ENCODE measurements at regions not wholly inside any gene's neighbourhood (a gene's known extent, or its start where the extent isn't known, plus 50 kb on each side); places are given as distances from the start of the nearest gene placed in this dataset.

DNA sequence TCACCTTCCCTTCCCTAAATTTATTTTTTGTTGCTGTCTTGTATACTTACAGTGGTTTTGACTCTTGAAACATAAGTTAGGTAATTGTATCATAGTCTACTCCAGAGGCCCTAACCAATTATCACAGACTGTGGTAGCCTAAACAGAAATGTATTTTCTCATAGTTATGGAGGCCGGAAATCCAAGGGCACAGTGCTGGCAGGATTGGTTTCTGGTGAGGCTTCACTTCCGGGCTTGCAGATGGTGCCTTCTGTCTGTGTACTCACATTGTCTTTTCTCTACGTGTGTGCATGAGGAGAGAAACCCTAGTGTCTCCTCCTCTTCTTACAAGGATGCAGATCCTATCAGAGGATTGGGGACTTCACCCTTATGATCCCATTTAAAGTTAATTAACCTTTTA, 290.2 kb upstream of the KCNMB2 start:
- DNase-seq: no peak

DNA sequence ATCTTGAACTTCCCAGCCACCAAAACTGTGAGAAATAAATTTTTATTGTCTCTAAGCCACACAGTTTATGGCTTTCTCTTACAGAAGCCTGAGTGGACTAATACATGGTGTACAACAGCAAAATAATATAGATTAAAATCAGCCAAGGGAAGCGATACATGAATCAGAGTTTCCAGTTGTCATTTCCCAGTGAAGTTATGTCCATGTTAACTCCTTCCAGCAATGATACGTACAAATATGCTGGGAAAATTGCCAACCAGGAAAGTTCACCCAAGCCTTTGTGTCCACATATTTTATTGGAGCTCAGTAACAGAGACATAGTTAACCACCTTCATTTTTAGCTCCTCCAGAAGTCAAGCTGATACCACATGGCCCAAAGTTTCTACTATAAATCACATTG, 280.9 kb upstream of the KCNMB2 start:
- DNase-seq: no peak

DNA sequence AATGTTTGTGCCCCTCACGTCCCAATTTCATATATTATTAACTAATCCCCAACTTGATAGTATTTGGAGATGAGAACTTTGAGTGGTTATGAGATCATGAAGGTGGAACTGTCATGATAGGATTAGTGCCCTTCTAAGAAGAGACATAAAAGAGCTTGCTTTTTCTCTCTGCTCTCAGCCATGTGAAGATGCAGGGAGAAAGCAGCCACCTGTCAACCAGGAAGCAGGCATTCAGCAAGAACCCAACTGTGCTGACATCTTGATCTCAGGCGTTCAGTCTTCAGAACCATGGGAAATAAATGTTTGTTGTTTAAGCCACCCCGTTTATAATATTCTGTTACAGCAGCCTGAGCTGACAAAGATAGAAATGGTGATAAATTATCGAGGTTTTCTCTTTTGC, 278.7 kb upstream of the KCNMB2 start:
- no peak for DNase-seq

DNA sequence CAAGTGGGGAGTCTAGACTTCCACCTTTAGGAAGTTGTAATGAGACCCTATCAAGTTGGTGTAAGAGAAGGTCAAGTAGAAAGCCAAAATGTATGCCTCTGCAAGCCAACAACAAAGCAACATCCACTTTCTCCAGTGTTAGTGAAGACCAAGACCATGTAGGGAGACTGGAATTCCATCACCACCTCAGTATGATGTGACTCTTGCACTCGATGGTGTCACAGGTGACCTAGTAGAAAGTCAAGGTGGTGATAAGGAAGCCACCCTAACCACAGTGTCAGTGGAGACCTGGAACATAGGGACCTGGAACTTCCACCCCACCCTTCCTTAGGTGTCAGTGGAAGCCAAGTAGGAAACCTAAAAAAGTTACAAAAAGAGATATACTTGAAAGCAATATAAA, 278.1 kb upstream of the KCNMB2 start:
- DNase-seq: no peak

DNA sequence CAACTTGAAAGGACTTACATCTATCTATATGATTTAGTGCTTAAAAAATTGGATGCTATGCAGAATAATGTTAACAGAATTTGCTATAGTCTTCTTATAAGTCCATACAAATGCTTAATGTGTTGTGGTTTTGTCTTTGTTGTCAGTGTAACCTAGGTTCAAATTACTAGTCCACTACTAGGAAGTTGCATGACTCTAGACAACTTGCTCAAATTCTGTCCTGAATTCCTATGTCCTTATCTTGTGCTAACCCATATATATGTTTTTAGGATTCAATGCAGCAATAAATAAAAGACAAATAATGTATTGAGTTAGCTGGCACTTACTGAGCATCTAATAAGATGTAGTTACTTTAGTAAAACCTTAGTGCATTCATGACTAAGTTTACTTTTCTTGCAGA, 276.5 kb upstream of the KCNMB2 start:
- no peak for DNase-seq

DNA sequence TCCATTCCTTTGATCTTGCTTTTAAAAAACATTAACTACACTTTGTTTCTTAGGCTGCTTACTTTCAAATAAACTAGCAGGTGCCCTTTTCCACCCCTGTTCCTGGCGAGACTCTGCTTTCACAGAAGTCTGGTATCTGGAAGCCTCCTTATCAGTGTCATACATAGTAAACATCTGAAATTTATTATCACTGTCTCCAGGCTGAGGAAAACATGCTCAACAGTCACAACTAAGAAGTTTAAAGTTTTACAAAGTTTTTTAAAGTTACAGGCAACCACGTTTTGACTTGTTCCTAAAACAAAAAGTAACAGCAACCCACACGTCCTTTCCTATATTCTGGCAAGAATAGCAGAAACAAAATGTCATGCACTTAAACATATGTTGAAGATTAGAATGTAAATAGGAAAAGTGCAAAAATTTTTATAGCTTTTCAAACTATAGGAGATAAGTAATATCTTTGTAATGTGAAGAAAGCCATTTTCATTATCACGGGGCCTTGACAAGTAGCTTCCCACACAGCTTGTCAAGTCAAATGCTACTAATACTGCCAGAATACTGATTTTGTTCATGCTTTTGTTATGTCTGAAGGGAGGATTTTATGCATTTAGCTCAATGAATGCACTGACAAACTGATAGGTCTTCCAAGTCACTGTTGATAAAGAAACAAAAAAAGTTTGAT, 275.2 kb upstream of the KCNMB2 start:
- DNase-seq: no peak

DNA sequence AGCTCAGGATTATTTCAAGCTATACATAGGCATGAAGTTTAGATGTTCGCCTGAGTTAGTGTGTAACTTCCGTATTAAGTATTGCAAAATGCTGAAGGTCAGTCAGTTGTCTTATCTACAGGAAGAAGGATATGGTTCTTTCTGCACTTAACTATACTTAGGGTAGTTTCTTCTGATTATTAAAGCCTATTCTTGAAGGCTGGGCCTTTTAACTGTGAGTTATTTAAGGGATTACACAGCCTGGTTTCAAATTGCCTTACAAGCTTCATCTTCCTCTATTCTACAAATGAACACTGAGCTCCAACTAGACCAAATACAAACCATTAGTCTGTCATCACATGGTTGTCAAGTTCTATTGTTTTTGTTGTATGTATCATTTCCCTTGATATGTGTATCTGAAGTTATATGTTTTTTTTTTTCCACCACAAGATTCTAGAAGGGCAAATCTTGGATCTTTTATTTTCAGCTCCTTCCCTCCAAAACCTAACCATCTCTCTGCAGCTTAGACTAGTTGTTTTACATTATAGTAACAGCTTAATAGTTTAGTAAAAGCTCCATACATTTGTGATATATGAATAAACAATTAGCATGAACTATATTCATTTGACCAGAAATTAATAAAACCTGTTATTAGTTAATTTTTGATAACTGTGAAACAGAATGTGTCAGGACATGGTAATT, 272.9 kb upstream of the KCNMB2 start:
- DNase-seq: no peak

DNA sequence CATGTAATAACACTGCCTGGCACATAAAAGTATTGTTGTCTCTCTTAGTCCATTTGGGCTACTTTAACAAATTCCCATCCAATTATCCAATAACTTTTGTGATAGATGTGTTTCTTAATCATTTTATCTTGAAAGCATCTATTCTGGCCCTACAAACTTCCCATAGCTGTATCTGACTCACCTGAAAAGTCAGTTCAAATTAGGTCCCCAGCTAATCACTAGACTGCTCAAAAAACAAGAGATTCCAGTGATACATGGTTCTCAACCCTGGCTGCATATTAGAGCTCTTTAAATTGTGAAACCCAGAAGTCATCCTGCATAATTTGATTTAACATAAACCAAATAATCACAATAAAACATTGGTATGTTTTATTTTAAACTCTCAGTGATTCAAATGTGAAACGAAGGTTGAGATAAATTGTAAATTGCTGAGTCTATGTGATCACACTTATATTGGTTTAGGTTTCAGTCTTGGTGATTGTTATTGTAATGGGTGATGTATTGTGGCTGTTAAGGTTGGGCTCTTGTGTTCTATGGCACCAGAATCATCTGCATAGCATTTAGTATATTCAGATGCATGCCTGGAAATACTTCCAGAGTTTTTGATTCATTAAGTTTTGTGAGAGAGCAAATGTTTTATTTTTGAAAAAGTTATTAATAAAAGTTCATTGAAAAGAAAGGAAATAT, 268.9 kb upstream of the KCNMB2 start:
- no peak for DNase-seq

DNA sequence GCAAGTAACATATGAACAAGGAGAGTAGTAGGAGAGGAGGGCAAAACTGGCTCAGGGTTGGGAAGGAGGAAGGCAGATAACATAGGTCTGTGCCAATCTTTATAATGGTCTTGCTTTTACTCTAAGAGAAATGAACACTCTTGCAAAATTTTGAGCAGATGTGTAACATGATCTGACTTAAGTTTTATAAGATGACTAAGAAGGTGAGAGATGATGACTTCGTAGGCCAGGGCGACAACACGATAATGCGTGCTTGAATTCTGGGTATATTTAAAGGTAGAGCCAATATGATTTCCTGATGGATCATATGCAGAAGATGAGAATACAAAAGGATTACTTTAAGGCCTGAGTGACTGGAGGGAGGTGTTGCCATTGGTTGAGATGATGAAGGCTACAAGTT, 265.4 kb upstream of the KCNMB2 start:
- DNase-seq: no peak

DNA sequence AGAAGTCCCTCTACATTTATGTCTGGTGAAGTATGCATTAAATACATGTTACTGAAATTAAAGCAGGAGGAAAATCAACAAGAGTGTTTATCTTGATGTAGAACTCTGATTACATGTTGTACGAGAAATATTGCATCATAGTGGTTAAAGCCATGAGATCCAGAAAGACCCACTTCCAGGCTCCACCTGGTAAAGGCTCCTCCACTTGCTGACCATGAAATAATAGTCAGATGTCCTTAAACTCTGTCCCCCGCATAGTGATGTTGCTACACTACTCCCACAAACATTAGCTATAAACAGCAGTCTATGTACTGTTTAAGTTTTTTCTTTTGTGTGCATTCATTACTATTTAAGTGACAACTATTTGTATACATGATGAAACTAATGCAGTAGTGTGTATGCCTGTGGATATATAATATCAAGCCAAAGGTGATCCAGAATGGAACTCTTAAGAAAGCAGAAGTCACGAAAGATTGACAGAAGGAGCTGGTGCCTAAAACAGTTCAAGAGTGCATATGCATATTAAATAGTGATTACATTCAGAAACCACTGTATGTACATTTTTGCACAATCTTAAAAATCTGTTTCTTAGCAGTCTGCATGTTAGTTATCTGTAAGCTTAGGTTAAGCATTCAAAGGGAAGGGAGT, 264.4 kb upstream of the KCNMB2 start:
- DNase-seq: no peak

DNA sequence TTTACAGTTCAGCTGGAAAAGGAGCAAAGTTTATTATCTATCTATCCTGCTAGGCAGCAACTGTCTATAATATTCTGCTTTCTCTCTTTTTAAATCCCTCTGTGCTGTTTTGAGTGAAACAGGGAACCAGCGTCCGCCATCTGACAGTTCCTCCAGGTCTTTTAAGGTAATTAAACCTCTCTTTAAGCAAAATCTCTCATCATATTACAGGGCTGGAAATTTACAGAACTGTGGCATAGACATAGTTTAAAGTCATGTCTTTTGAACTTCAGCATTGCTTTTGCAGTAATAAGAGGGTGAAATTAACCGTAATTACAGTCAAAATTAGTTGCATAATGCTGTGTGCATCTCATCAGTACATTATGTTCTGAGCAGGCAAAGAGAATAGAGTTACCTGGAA, 263.4 kb upstream of the KCNMB2 start:
- DNase-seq: no peak

DNA sequence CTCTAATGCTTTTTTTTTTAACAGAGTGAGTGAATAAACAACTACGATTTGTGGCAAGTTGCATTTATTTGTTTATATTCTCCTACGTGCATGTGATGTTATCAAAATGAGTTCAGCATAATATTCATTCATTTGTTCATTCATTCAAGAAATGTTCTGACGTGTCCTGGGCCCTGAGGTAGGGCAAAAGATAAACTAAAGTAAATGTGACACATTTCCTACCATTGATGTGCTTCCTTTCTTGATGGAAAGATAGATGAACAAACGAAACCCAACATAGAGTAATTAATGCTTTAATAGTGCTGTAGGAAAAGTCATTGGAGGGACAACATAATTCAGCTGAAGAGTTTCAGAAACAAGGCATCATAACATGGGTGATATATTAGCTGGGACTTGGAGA, 261.5 kb upstream of the KCNMB2 start:
- no peak for DNase-seq

DNA sequence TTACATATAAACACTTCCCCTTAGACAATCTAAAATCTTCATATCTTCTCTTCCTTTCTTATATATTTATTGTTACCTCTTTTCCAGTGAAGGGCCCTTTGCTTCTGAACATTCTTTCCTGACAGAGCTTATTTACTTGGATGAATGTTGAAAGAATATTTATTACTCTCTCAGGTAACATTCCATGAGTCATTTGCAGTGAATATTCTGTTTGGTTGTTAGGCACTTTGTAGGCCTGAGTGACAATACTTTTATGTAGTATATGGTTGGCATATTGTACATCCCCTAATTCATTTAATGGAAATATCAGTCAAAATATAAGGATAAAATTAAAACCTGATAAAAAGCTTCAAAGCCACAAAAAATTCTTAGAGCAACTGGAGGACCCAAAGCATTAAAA, 260.9 kb upstream of the KCNMB2 start:
- DNase-seq: no peak

DNA sequence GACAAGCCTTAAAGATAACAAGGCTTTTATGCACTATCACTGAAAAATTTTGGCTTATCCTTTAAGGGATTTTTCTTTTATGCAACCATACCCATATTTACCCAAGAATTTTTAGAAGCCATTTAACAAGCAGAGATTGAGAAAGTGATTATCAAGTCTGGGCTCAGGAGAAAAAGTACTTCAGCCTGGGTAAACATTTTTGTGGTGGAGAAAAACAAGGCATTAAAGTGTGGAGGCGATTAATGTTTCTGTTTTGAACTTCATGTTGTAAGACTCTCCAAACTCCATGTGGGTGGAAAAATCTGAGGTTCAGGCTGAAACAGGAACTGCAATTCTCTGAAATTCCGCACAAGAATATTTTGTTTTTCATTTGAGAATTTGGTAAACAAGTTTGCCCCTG, 260.4 kb upstream of the KCNMB2 start:
- no peak for DNase-seq

DNA sequence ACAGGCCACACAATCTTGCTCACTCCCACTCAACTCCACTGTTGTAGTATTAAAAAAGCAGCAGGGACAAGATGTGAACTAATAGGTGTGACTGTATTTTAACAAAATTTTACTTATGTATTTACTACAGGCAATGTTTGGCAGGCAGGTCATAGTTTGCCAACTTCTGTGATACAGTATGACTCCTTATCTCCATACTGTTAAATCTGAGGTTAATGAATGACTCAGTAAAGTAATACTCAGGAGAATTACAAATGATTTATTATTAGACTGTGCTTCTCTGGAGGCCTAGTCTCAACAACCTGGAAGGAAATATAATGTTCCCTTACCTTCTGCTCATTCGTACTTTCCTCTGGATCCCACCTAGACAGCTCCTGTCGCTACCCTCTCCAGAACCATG, 258.6 kb upstream of the KCNMB2 start:
- no peak for DNase-seq

DNA sequence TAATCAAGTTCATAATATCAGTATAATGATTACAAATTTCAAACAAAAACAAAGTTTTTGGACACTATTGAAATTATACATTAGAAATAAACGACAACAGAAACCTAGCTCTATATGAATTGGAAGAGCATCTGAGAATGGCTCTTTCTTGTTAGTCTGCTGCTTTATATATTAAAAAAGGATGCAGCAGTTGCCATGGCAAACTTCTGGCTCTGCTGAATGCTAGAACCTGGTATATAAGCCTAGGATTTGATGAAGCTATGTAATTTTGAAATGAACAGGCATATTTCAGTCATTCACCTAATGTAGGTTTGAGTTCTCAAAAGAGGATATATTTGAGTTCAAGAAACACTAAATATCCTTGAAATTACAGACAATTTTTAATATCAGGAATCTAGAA, 252.7 kb upstream of the KCNMB2 start:
- DNase-seq: no peak

DNA sequence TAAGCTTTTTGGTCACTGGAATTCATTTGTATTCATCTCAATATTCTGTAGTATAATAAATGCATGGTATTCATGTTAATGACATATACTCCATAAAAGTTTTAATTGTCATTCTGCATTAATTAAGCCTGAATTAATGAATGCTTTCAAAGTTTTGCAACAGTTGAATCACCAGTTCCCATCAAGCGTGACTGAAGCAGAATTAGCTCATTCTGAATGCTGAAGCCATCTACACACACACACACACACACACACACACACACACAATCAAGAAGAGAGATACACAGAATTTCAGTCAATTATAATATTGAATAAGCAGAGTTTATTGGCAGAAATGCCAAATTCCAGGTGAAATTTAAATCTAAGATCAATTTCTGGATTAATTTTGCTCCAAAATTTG, 252.1 kb upstream of the KCNMB2 start:
- DNase-seq: no peak

DNA sequence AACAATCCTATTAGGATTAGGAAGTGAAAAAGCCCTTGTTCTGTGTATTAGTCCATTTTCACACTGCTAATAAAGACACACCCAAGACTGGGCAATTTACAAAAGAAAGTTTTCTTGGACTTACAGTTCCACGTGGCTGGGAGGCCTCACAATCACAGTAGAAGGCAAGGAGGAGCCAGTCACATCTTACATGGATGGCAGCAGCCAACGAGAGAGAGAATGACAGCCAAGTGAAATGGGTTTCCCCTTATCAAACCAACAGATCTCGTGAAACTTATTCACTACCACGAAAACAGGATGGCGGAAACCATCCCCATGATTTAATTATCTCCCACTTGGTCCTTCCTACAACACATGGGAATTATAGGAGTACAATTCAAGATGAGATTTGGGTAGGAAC, 248.2 kb upstream of the KCNMB2 start:
- no peak for DNase-seq

DNA sequence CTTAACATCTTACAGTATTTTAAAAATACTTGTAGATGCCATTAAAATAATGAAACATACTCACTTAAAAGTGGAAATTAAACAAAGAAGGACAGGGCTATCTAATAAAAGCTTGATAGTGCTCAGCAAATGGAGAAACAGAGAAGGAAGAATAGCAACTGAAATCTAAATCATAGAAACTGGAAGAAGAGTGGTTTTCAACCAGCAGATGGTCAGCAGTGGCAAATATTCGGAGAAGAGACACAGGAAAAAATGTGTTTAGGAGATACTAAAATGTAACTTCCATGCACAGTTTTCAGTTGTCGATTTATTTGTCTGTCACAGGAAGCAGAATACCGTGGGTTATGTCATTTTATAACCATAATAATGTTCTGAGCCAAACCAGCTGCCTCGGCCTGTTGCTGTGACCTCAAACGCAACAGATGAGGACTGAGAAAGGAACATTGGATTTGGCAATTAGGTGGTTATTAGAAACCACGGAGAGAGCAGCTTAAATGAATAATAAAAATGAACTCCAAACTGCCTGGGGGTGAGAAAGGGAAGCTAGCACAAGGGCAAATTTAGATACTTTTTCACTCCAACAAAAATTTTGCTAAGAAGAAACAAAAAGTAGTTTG, 246.6 kb upstream of the KCNMB2 start:
- DNase-seq: no peak

DNA sequence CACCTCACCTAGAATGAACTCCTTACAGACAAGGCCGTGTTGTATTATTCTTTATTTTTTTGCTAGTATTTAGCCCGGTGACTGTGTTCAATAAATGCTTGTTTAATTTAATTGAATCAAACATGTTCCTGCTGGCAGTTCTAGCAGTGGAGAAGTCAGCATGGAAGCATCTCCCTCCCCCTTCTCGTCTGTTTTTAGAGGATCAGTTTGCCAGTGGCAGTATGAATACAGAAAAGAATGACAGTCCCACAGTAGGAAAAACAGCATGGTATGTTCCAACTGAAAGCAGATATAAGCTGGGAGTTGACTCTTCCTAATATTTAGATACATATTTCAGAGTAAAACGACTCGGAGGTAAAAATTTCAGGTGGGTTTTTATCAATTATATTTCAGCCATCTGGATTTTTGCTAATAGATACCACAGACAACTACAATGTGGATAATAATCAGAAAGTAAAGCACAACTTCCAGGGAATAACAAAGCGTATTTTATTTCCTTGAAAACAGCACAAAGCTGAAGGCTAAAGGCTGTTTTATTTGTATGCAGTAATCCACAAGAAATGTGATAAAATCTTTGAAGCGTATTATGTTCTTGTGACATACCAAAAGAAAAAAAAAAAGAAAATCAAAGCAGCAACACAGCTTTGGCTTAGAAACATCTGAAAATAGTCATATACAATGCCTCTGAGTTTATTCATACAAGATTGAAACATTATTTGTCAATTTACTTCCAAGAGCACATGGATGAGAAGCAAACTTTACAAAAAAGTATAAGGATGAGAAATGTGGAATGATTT, 244.5 kb upstream of the KCNMB2 start:
- no peak for DNase-seq

DNA sequence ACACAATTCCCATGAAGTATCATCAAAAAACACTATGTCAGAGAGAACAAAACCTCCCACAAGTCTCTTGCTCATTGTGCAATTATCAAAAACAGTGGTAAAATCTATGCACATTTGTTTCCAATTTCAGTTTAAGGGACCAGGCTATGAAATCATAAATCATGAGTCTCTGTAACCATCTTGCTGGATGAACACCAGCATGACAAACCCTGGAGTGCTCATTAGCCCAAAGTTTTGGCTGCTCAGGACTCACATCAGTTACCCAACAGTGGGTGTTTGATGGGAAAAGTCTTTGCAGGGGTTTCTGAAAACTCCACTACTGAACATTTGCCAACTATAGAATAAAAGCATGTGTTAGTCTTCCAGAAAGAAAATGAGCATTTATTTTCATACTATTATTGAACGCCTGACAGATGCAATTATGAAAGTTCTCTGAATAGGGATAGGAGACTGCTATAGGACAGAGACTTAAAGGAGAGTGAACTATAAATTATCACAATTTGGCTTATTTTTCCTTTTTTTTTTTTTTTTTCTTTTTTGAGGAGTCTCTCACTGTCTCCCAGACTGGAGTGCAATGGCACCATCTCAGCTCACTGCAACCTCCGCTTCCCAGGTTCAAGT, 240.8 kb upstream of the KCNMB2 start:
- DNase-seq: no peak

DNA sequence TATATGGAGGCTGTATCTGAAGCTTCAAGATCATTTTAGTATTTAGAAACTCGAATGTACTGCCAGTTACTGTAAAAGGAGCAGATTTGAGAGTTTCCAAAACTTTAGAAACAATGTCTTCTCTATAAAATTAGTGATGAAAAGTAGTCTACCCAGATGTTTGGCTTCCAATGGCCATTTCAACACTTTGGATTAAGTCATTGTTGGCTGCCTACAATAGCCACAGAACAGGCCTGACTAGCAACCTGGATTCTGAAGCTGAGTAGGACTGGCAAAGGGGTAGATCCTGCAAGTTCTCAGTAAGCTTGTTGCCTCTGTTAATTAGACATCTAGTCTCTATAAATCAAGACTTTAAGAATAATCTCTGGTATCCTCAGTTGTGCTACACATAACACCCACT, 239.0 kb upstream of the KCNMB2 start:
- DNase-seq: no peak

Measured in SIG-M5 (cell line).